ENCODE measurements at regions not wholly inside any gene's neighbourhood (a gene's known extent, or its start where the extent isn't known, plus 50 kb on each side); places are given as distances from the start of the nearest gene placed in this dataset.

DNA sequence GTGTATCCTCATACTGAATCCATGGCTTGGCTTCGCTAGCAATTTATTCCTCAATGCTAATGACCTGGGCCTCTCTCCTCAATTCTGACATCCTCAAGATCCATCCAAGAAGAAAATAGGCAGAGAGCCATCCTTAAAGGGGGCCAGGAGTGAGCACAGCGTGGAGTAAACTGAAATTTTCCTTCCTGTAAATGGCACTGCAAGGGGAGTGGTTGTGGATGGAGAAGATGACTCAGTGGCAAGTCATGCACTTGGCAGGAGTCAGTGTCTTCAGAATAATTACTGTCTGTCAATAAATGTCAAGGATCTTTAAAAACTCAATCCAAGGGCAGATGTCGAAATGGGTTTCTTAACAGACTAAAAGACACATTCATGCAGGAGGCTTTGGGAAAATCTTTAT, 88.0 kb upstream of the TMEM132C start:
- TF ChIP-seq, protein P1, sequence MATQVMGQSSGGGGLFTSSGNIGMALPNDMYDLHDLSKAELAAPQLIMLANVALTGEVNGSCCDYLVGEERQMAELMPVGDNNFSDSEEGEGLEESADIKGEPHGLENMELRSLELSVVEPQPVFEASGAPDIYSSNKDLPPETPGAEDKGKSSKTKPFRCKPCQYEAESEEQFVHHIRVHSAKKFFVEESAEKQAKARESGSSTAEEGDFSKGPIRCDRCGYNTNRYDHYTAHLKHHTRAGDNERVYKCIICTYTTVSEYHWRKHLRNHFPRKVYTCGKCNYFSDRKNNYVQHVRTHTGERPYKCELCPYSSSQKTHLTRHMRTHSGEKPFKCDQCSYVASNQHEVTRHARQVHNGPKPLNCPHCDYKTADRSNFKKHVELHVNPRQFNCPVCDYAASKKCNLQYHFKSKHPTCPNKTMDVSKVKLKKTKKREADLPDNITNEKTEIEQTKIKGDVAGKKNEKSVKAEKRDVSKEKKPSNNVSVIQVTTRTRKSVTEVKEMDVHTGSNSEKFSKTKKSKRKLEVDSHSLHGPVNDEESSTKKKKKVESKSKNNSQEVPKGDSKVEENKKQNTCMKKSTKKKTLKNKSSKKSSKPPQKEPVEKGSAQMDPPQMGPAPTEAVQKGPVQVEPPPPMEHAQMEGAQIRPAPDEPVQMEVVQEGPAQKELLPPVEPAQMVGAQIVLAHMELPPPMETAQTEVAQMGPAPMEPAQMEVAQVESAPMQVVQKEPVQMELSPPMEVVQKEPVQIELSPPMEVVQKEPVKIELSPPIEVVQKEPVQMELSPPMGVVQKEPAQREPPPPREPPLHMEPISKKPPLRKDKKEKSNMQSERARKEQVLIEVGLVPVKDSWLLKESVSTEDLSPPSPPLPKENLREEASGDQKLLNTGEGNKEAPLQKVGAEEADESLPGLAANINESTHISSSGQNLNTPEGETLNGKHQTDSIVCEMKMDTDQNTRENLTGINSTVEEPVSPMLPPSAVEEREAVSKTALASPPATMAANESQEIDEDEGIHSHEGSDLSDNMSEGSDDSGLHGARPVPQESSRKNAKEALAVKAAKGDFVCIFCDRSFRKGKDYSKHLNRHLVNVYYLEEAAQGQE (IDR thresholded peaks at IDR 0.05; ENCODE audit: insufficient replicate concordance, low read depth) = no peak
- no peak for TF ChIP-seq GABPA (IDR thresholded peaks at IDR 0.05; ENCODE audit: low read depth)
- TF ChIP-seq, protein P2, sequence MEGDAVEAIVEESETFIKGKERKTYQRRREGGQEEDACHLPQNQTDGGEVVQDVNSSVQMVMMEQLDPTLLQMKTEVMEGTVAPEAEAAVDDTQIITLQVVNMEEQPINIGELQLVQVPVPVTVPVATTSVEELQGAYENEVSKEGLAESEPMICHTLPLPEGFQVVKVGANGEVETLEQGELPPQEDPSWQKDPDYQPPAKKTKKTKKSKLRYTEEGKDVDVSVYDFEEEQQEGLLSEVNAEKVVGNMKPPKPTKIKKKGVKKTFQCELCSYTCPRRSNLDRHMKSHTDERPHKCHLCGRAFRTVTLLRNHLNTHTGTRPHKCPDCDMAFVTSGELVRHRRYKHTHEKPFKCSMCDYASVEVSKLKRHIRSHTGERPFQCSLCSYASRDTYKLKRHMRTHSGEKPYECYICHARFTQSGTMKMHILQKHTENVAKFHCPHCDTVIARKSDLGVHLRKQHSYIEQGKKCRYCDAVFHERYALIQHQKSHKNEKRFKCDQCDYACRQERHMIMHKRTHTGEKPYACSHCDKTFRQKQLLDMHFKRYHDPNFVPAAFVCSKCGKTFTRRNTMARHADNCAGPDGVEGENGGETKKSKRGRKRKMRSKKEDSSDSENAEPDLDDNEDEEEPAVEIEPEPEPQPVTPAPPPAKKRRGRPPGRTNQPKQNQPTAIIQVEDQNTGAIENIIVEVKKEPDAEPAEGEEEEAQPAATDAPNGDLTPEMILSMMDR (IDR thresholded peaks at IDR 0.05; ENCODE audit: insufficient read depth, low read length) = no peak
- no peak for TF ChIP-seq SPI1 (IDR thresholded peaks at IDR 0.05; ENCODE audit: borderline replicate concordance, low read depth)
- TF ChIP-seq POLR2AphosphoS5 (IDR thresholded peaks at IDR 0.05; ENCODE audit: low read depth) = no peak
- Histone ChIP-seq H3K27me3 (ENCODE audit: insufficient read depth, poor library complexity, severe bottlenecking) (no peaks in the 10 kb centered on the region), H3K27ac (replicated peaks) (no peak overlapping the region), H3K4me3 (replicated peaks; ENCODE audit: insufficient read depth, low read length) (no peak overlapping the region)
- DNase-seq (ENCODE audit: low read depth in 1 of 2, low spot score in 1 of 2) = no peak

DNA sequence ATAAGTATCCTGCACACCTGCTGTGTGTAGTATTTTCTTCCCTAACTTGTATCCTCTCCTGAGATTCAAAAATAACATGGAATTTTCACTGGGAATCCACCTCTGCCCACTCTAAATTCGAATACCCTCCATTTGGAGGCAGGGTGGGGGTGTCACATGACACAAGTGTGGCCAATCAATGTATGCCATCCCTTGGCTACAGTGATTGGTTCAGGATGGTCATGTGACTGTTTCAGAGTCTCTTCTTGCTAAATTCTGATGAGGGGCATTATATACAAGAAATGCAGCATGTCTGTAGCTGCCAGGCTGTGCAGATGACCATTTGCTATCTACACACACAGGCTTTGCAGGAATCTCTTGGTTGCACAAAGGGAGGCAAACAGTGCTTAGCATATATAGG, 86.8 kb upstream of the TMEM132C start:
- TF ChIP-seq, protein P1 (IDR thresholded peaks at IDR 0.05; ENCODE audit: insufficient replicate concordance, low read depth) = no peak
- TF ChIP-seq POLR2AphosphoS5 (IDR thresholded peaks at IDR 0.05; ENCODE audit: low read depth) (no peak), SPI1 (IDR thresholded peaks at IDR 0.05; ENCODE audit: borderline replicate concordance, low read depth) (no peak), GABPA (IDR thresholded peaks at IDR 0.05; ENCODE audit: low read depth) (no peak)
- TF ChIP-seq, protein P2 (IDR thresholded peaks at IDR 0.05; ENCODE audit: insufficient read depth, low read length) = no peak
- Histone ChIP-seq H3K27ac (replicated peaks) (no peak overlapping the region), H3K27me3 (ENCODE audit: insufficient read depth, poor library complexity, severe bottlenecking) (no peaks in the 10 kb centered on the region), H3K4me3 (replicated peaks; ENCODE audit: insufficient read depth, low read length) (no peak overlapping the region)
- no peak for DNase-seq (ENCODE audit: low read depth in 1 of 2, low spot score in 1 of 2)

DNA sequence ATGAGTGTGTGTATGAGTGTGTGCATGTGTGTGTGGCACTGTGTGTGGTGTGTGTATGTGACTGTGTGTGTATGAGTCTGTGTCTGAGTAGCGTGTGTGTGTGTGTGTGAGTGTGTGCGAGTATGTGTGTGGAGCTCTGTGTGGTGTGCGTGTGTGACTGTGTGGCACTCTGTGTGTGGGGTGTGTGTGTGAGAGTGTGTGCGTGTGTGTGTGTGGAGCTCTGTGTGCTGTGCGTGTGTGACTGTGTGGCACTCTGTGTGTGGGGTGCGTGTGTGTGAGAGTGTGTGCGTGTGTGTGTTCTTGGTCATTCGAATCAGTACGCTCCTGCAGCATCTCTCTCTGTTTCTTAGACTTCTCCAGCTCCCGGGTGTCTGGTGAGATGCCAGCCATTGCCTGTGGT, 76.9 kb upstream of the TMEM132C start:
- TF ChIP-seq POLR2AphosphoS5 (IDR thresholded peaks at IDR 0.05; ENCODE audit: low read depth) = no peak
- TF ChIP-seq, protein P1 (IDR thresholded peaks at IDR 0.05; ENCODE audit: insufficient replicate concordance, low read depth) = no peak
- TF ChIP-seq, protein P2 (IDR thresholded peaks at IDR 0.05; ENCODE audit: insufficient read depth, low read length) = no peak
- no peak for TF ChIP-seq GABPA (IDR thresholded peaks at IDR 0.05; ENCODE audit: low read depth)
- no peak for TF ChIP-seq SPI1 (IDR thresholded peaks at IDR 0.05; ENCODE audit: borderline replicate concordance, low read depth)
- no peak overlapping the region for H3K27ac ChIP-seq (replicated peaks)
- DNase-seq (ENCODE audit: low read depth in 1 of 2, low spot score in 1 of 2) = no peak
- no peaks in the 10 kb centered on the region for H3K27me3 ChIP-seq (ENCODE audit: insufficient read depth, poor library complexity, severe bottlenecking)
- no peak overlapping the region for H3K4me3 ChIP-seq (replicated peaks; ENCODE audit: insufficient read depth, low read length)

Data from HL-60 (cell line).